SK-N-MC (cell line): ENCODE measurements at regions not wholly inside any gene's neighbourhood (a gene's known extent, or its start where the extent isn't known, plus 50 kb on each side); places are given as distances from the start of the nearest gene placed in this dataset.

Source experiments
- EZH2 ChIP-seq: fragments of 200-600 bp; sonication (generic); IDR thresholded peaks from one replicate; pipeline ENCODE4 v1.6.1; 2017; ENCODE audit warnings: antibody characterized with exemption
- POLR2AphosphoS5 ChIP-seq: IDR thresholded peaks from 2 replicates; pipeline ENCODE4 v1.6.1; 2012; ENCODE audit warnings: mild to moderate bottlenecking, low read depth, low read length, borderline replicate concordance

DNA sequence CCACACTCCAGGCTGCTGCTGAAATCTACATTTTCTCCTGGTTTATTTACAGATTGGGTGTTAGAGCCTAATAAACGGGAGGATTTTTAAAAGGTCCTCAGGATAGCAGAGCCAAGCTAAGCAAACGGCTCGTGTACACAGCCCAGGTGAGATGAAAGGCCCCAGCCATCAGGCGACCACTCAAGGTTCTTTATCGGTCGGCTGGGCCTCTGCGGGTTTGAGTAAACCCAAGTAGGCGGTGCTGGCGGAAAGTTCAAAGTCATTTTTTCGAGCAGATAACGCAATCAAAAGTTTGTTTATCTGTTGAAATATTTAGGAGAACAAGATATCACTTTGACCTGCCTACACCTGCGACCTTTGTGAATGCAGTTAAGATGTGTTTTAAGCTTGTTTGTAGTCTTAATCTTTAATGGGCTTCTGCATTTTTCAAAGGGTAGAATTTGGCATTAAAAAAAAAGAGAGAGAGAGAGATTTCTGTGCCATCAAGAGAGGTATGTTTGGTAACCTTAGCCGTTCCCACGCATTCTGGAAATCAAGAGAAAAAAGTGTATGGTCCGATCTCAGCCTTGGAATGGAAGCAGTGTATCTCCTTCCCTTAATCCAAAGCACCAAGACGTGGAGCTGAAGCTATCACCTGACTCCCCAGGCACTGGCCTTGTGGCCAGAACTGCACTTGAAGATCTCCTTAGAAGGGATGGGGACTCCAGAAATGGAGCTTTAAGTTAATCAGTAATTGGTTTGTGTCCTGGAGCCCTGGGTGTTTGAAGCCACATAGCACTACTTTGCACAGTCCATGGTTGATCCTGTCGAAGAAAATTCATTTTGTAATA lies 301.7 kb upstream of the IRX5 start:
- no peak for TF ChIP-seq EZH2
- TF ChIP-seq POLR2AphosphoS5: no peak
